CD4-positive, alpha-beta memory T cell (primary cell): ENCODE measurements at regions not wholly inside any gene's neighbourhood (a gene's known extent, or its start where the extent isn't known, plus 50 kb on each side); places are given as distances from the start of the nearest gene placed in this dataset.

Source experiments
- CTCF ChIA-PET: fragments of 350-600 bp; sonication (Branson Sonifier 250); formaldehyde crosslinking; loops from one replicate; lab custom pipeline; 2021; ENCODE audit warnings: inconsistent platforms; ENCODE audit not compliant: partially characterized antibody; lab: Charles Lee
- POLR2A ChIA-PET: fragments of 350-600 bp; sonication (Branson Sonifier 250); formaldehyde crosslinking; loops from one replicate; lab custom pipeline; 2021; ENCODE audit not compliant: partially characterized antibody; lab: Charles Lee
- DNase-seq, 5 donors: peaks; one replicate each; pipeline versions ENCODE4 v3.0.0 to v3.0.0-alpha.2; 2020 to 2022; ENCODE audit warnings: mixed read lengths in 1 of 5
- H3K27ac ChIP-seq: one replicate; pipeline ENCODE4 v1.7.0; 2013; ENCODE audit warnings: low read depth, low read length
- H3K27me3 ChIP-seq: 2 replicates; pipeline ENCODE4 v1.7.0; 2013; ENCODE audit warnings: mild to moderate bottlenecking, low read length, moderate library complexity; ENCODE audit not compliant: insufficient read depth
- H3K36me3 ChIP-seq: 2 replicates; pipeline ENCODE4 v1.7.0; 2013; ENCODE audit warnings: mild to moderate bottlenecking, low read length, moderate library complexity; ENCODE audit not compliant: insufficient read depth
- H3K4me1 ChIP-seq: 2 replicates; pipeline ENCODE4 v1.7.0; 2013; ENCODE audit warnings: mild to moderate bottlenecking, low read length, moderate library complexity; ENCODE audit not compliant: insufficient read depth
- H3K4me3 ChIP-seq, 2 donors: one replicate each; pipeline ENCODE4 v1.7.0; 2013; ENCODE audit warnings: low read length in 2 of 2, mild to moderate bottlenecking in 1 of 2
- H3K9me3 ChIP-seq, 2 donors: one replicate each; pipeline ENCODE4 v1.7.0; 2013; ENCODE audit warnings: low read length in 2 of 2, control low read depth in 1 of 2; ENCODE audit not compliant: control insufficient read depth in 1 of 2
- H3K27ac Mint-ChIP-seq, 7 donors: one replicate each; pipeline ENCODE4 v1.8.0; 2020 to 2021; ENCODE audit warnings: mixed read lengths in 7 of 7, mild to moderate bottlenecking in 6 of 7, inconsistent platforms in 3 of 7, moderate library complexity in 3 of 7
- H3K27me3 Mint-ChIP-seq, 2 donors: one replicate each; pipeline ENCODE4 v1.8.0; 2020 to 2021; ENCODE audit warnings: mixed read lengths in 2 of 2
- H3K36me3 Mint-ChIP-seq, 2 donors: one replicate each; pipeline ENCODE4 v1.8.0; 2020 to 2021; ENCODE audit warnings: mixed read lengths in 2 of 2, inconsistent platforms in 1 of 2, mild to moderate bottlenecking in 1 of 2
- H3K4me1 Mint-ChIP-seq, 4 donors: one replicate each; pipeline ENCODE4 v1.8.0; 2020 to 2021; ENCODE audit warnings: mixed read lengths in 4 of 4, mild to moderate bottlenecking in 1 of 4
- H3K4me3 Mint-ChIP-seq, 8 donors: one replicate each; pipeline ENCODE4 v1.8.0; 2020 to 2021; ENCODE audit warnings: mixed read lengths in 8 of 8, mild to moderate bottlenecking in 7 of 8, moderate library complexity in 6 of 8, inconsistent platforms in 3 of 8
- H3K9me3 Mint-ChIP-seq, 8 donors: one replicate each; pipeline ENCODE4 v1.8.0; 2020 to 2021; ENCODE audit warnings: mixed read lengths in 8 of 8, mild to moderate bottlenecking in 5 of 8, inconsistent platforms in 3 of 8, moderate library complexity in 1 of 8
- intact Hi-C: fragments of 100-400 bp; cut with micrococcal nuclease; formaldehyde crosslinking; loops from one replicate; pipeline ENCODE4 v1.15.1; 2023

GRCh38 chr12:76627346-76628135 is 68.0 kb upstream of the OSBPL8 start:
- H3K36me3 ChIP-seq: no peaks in the 10 kb centered on the region
- H3K27ac ChIP-seq: no peak overlapping the region
- no peaks in the 10 kb centered on the region for H3K9me3 Mint-ChIP-seq
- no peaks in the 10 kb centered on the region for H3K36me3 Mint-ChIP-seq
- no peak for DNase-seq
- H3K4me1 Mint-ChIP-seq: no peaks in the 10 kb centered on the region
- H3K27me3 ChIP-seq: no peaks in the 10 kb centered on the region
- ChIA-PET POLR2A (no interaction called here), CTCF (interaction anchor here (1.2 to 6.3 kb wide), 5 partner anchors 8 to 383 kb away, joined by 3 to 155 read pairs (median 7); no protein-coding TSS in a partner anchor)
- H3K27me3 Mint-ChIP-seq: no peaks in the 10 kb centered on the region
- no peak overlapping the region for H3K4me3 ChIP-seq
- H3K4me3 Mint-ChIP-seq: no peak overlapping the region
- no peaks in the 10 kb centered on the region for H3K9me3 ChIP-seq
- intact Hi-C loops: no loop called here
- H3K27ac Mint-ChIP-seq: no peak overlapping the region
- H3K4me1 ChIP-seq: no peaks in the 10 kb centered on the region

GRCh38 chr12:76628745-76629144 is 69.2 kb upstream of the OSBPL8 start:
- no peaks in the 10 kb centered on the region for H3K4me1 ChIP-seq
- Mint-ChIP-seq H3K27me3 (no peaks in the 10 kb centered on the region), H3K4me3 (no peak overlapping the region), H3K9me3 (no peaks in the 10 kb centered on the region), H3K27ac (no peak overlapping the region), H3K36me3 (no peaks in the 10 kb centered on the region), H3K4me1 (no peaks in the 10 kb centered on the region)
- no peaks in the 10 kb centered on the region for H3K27me3 ChIP-seq
- H3K9me3 ChIP-seq: no peaks in the 10 kb centered on the region
- no peak for DNase-seq
- intact Hi-C loops: no loop called here
- no peak overlapping the region for H3K27ac ChIP-seq
- H3K36me3 ChIP-seq: no peaks in the 10 kb centered on the region
- no peak overlapping the region for H3K4me3 ChIP-seq
- ChIA-PET CTCF (interaction anchor here (1.2 to 1.9 kb wide), 4 partner anchors 9 to 382 kb away, joined by 3 to 9 read pairs (median 6); no protein-coding TSS in a partner anchor), POLR2A (no interaction called here)

DNA sequence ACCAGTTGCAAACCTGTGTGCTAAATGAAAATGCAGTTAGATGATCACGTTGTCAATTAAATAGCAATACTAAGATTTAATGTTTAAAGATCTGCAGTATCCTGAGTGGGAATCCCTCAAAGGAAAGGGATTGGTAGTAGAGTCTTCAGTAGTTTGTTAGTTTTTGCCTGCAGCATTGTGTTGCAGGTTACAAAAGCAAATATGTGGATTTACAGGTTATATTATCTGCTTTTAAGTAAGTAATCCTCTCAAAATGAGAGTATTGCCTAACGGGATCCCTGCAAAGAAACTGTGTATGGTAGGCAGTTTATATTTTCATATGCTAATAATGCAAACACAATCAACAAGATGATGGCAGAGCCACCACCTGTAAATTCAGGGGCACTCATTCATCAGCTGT is 72.2 kb upstream of the OSBPL8 start:
- Histone ChIP-seq H3K27me3 (no peaks in the 10 kb centered on the region), H3K36me3 (no peaks in the 10 kb centered on the region), H3K27ac (no peak overlapping the region), H3K4me3 (no peak overlapping the region), H3K4me1 (no peaks in the 10 kb centered on the region), H3K9me3 (no peaks in the 10 kb centered on the region)
- H3K9me3 Mint-ChIP-seq: no peaks in the 10 kb centered on the region
- H3K27me3 Mint-ChIP-seq: no peaks in the 10 kb centered on the region
- ChIA-PET POLR2A (no interaction called here), CTCF (interaction anchor here (1.2 to 2.2 kb wide), 4 partner anchors 9 to 379 kb away, joined by 3 to 8 read pairs (median 6); no protein-coding TSS in a partner anchor)
- H3K36me3 Mint-ChIP-seq: no peaks in the 10 kb centered on the region
- intact Hi-C loops: no loop called here
- no peak overlapping the region for H3K4me3 Mint-ChIP-seq
- no peak overlapping the region for H3K27ac Mint-ChIP-seq
- H3K4me1 Mint-ChIP-seq: no peaks in the 10 kb centered on the region
- no peak for DNase-seq

- ChIA-PET POLR2A (no interaction called here), CTCF (interaction anchor here (1.6 to 2.2 kb wide), 2 partner anchors 10 to 12 kb away, joined by 6 to 8 read pairs; no protein-coding TSS in a partner anchor)
- Histone ChIP-seq H3K4me3 (no peak overlapping the region), H3K9me3 (no peaks in the 10 kb centered on the region), H3K4me1 (no peaks in the 10 kb centered on the region), H3K27me3 (no peaks in the 10 kb centered on the region), H3K27ac (no peak overlapping the region), H3K36me3 (no peaks in the 10 kb centered on the region)
- no peaks in the 10 kb centered on the region for H3K36me3 Mint-ChIP-seq
- H3K27me3 Mint-ChIP-seq: no peaks in the 10 kb centered on the region
- H3K9me3 Mint-ChIP-seq: no peaks in the 10 kb centered on the region
- H3K27ac Mint-ChIP-seq: no peak overlapping the region
- H3K4me3 Mint-ChIP-seq: no peak overlapping the region
- intact Hi-C loops: no loop called here
- DNase-seq: no peak
- no peaks in the 10 kb centered on the region for H3K4me1 Mint-ChIP-seq
These were observed 73.8 kb upstream of the OSBPL8 start for GRCh38 chr12:76633415-76633814.

- H3K27me3 Mint-ChIP-seq: no peaks in the 10 kb centered on the region
- no peak overlapping the region for H3K4me3 Mint-ChIP-seq
- no peak overlapping the region for H3K4me3 ChIP-seq
- no peaks in the 10 kb centered on the region for H3K36me3 Mint-ChIP-seq
- intact Hi-C loops: no loop called here
- no peak overlapping the region for H3K27ac ChIP-seq
- H3K4me1 Mint-ChIP-seq: no peaks in the 10 kb centered on the region
- no peaks in the 10 kb centered on the region for H3K9me3 ChIP-seq
- H3K27me3 ChIP-seq: no peaks in the 10 kb centered on the region
- H3K4me1 ChIP-seq: no peaks in the 10 kb centered on the region
- H3K9me3 Mint-ChIP-seq: no peaks in the 10 kb centered on the region
- ChIA-PET CTCF (interaction anchor here (2.5 kb wide), 1 partner anchor 12 kb away, joined by 7 read pairs; no protein-coding TSS in a partner anchor), POLR2A (no interaction called here)
- no peaks in the 10 kb centered on the region for H3K36me3 ChIP-seq
- H3K27ac Mint-ChIP-seq: no peak overlapping the region
- DNase-seq: no peak
These were observed 74.6 kb upstream of the OSBPL8 start for GRCh38 chr12:76634133-76634532.

DNA sequence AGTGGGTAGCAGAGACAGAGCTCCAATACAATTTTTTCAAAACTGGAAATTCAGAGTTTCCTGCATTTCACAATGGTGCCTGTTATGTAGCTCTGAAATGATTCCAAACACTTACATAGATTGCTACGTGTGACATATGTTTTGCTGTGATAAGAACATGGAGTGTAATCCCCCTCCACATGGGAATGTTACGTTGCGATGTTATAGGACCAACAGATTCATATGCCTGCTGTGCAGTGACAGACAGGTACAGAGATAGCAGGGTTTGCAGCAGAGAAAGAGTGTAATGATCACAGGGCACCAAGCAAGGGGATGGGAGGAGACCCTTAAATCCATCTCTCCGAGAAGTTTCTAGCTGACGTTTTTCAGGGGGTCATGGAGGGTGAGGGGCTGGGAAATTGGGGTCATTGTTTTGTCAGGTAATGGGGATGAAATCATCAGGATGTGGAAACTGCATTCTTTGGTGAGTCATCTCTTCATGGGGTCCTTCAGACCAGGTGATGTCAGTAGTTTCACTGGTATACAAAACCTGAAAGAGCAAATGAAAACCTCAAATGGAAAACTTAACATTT is 76.6 kb upstream of the OSBPL8 start:
- Mint-ChIP-seq H3K27me3 (no peaks in the 10 kb centered on the region), H3K4me1 (no peaks in the 10 kb centered on the region), H3K27ac (no peak overlapping the region), H3K9me3 (no peaks in the 10 kb centered on the region), H3K36me3 (no peaks in the 10 kb centered on the region), H3K4me3 (no peak overlapping the region)
- ChIA-PET POLR2A (no interaction called here), CTCF (interaction anchor here (1.4 to 2.5 kb wide), 3 partner anchors 14 to 375 kb away, joined by 3 to 7 read pairs (median 4); no protein-coding TSS in a partner anchor)
- Histone ChIP-seq H3K9me3 (no peaks in the 10 kb centered on the region), H3K27me3 (no peaks in the 10 kb centered on the region), H3K4me1 (no peaks in the 10 kb centered on the region), H3K27ac (no peak overlapping the region), H3K4me3 (no peak overlapping the region), H3K36me3 (no peaks in the 10 kb centered on the region)
- intact Hi-C loops: no loop called here
- no peak for DNase-seq

- H3K27ac ChIP-seq: no peak overlapping the region
- H3K36me3 ChIP-seq: no peaks in the 10 kb centered on the region
- no peaks in the 10 kb centered on the region for H3K4me1 Mint-ChIP-seq
- no peak overlapping the region for H3K27ac Mint-ChIP-seq
- POLR2A ChIA-PET: no interaction called here
- CTCF ChIA-PET: interaction anchor here (2.2 kb wide), 1 partner anchor 373 kb away, joined by 4 read pairs; no protein-coding TSS in a partner anchor
- no peak for DNase-seq
- H3K27me3 Mint-ChIP-seq: no peaks in the 10 kb centered on the region
- H3K9me3 Mint-ChIP-seq: no peaks in the 10 kb centered on the region
- no peaks in the 10 kb centered on the region for H3K27me3 ChIP-seq
- no peaks in the 10 kb centered on the region for H3K4me1 ChIP-seq
- H3K4me3 Mint-ChIP-seq: no peak overlapping the region
- H3K4me3 ChIP-seq: no peak overlapping the region
- H3K9me3 ChIP-seq: no peaks in the 10 kb centered on the region
- no peaks in the 10 kb centered on the region for H3K36me3 Mint-ChIP-seq
- intact Hi-C loops: no loop called here
These were observed 78.2 kb upstream of the OSBPL8 start for GRCh38 chr12:76637807-76638206.
